SU-DHL-6 (cell line): ENCODE measurements at regions not wholly inside any gene's neighbourhood (a gene's known extent, or its start where the extent isn't known, plus 50 kb on each side); places are given as distances from the start of the nearest gene placed in this dataset.

ENCODE experiments used
- H2AFZ ChIP-seq: fragments of 200-600 bp; sonication (generic); 2 replicates; pipeline ENCODE4 v1.6.1; 2014; ENCODE audit warnings: low read depth, mild to moderate bottlenecking, moderate library complexity, mixed read lengths, antibody characterized with exemption, low read length; ENCODE audit not compliant: severe bottlenecking
- H3F3A ChIP-seq: fragments of 200-600 bp; shearing (Covaris generic); 2 replicates; pipeline ENCODE4 v1.6.0; 2016; ENCODE audit warnings: antibody characterized with exemption, mild to moderate bottlenecking; ENCODE audit not compliant: insufficient read depth
- H3K27ac ChIP-seq: fragments of 200-600 bp; sonication (generic); 2 replicates; pipeline ENCODE4 v1.5.1; 2016; ENCODE audit warnings: low read depth, mild to moderate bottlenecking, low read length, moderate library complexity, mixed read lengths
- H3K27me3 ChIP-seq: fragments of 200-600 bp; sonication (generic), shearing (Covaris generic); 2 replicates; pipeline ENCODE4 v1.6.0; 2014; ENCODE audit warnings: mild to moderate bottlenecking, low read length
- H3K36me3 ChIP-seq: fragments of 200-600 bp; sonication (generic); 2 replicates; pipeline ENCODE4 v1.6.1; 2014; ENCODE audit warnings: mild to moderate bottlenecking, low read length, mixed read lengths
- H3K4me2 ChIP-seq: fragments of 300-600, 200-600 bp; shearing (Covaris generic), sonication (generic); 2 replicates; pipeline ENCODE4 v1.6.0; 2014; ENCODE audit warnings: low read length, low read depth, mild to moderate bottlenecking; ENCODE audit not compliant: poor library complexity, severe bottlenecking
- H3K4me3 ChIP-seq: fragments of 200-600 bp; sonication (generic); 2 replicates; pipeline ENCODE4 v1.5.1; 2014; ENCODE audit warnings: antibody characterized with exemption, low read length, mild to moderate bottlenecking, mixed read lengths; ENCODE audit not compliant: insufficient read depth, poor library complexity, severe bottlenecking
- H3K79me2 ChIP-seq: fragments of 200-600 bp; sonication (generic); 2 replicates; pipeline ENCODE4 v1.6.1; 2014; ENCODE audit warnings: mild to moderate bottlenecking, low read length, moderate library complexity; ENCODE audit not compliant: insufficient read depth
- H3K9ac ChIP-seq: fragments of 200-600 bp; sonication (generic); 2 replicates; pipeline ENCODE4 v1.7.0; 2014; ENCODE audit warnings: mild to moderate bottlenecking, low read length
- H3K9me2 ChIP-seq: fragments of 200-600 bp; sonication (generic); replicated peaks from 2 replicates; pipeline ENCODE4 v1.6.1; 2014; ENCODE audit warnings: low read length; ENCODE audit not compliant: insufficient read depth
- H3K9me3 ChIP-seq: fragments of 200-600 bp; sonication (generic); 2 replicates; pipeline ENCODE4 v1.6.1; 2014; ENCODE audit warnings: low read length, mixed read lengths; ENCODE audit not compliant: insufficient read depth
- H4K20me1 ChIP-seq: fragments of 200-600 bp; sonication (generic); 2 replicates; pipeline ENCODE4 v1.6.1; 2014; ENCODE audit warnings: low read depth, mild to moderate bottlenecking, antibody characterized with exemption, low read length, moderate library complexity, mixed read lengths
- CTCF ChIP-seq: fragments of 200-600 bp; sonication (generic); IDR thresholded peaks from one replicate; pipeline ENCODE4 v1.5.1; 2017; ENCODE audit warnings: antibody characterized with exemption, mild to moderate bottlenecking, low read length, moderate library complexity; ENCODE audit not compliant: insufficient read depth, poor library complexity, severe bottlenecking
- EZH2phosphoT487 ChIP-seq: fragments of 200-600 bp; sonication (generic), shearing (Covaris generic); conservative IDR thresholded peaks from 2 replicates; pipeline ENCODE4 v1.6.1; 2018; ENCODE audit warnings: mild to moderate bottlenecking, antibody characterized with exemption, low read length, moderate library complexity, mixed read lengths

- TF ChIP-seq CTCF = no peak
- TF ChIP-seq EZH2phosphoT487 = no peak
- H3K36me3 ChIP-seq = no peaks in the 10 kb centered on the region
- no peaks in the 10 kb centered on the region for H3K79me2 ChIP-seq
Observed at GRCh38 chr16:35306915-35307314, 1847.5 kb downstream of the TP53TG3F start.

GRCh38 chr16:35308674-35309073 is 1849.3 kb downstream of the TP53TG3F start:
- TF ChIP-seq EZH2phosphoT487 (no peak), CTCF (no peak)
- H3K27ac ChIP-seq = no peak overlapping the region
- H2AFZ ChIP-seq = no peak overlapping the region
- no peak overlapping the region for H3K9ac ChIP-seq
- H3F3A ChIP-seq = no peaks in the 10 kb centered on the region
- no peaks in the 10 kb centered on the region for H3K27me3 ChIP-seq
- no peaks in the 10 kb centered on the region for H3K9me3 ChIP-seq
- no peak overlapping the region for H3K4me3 ChIP-seq
- no peaks in the 10 kb centered on the region for H3K9me2 ChIP-seq
- H4K20me1 ChIP-seq = no peaks in the 10 kb centered on the region
- no peaks in the 10 kb centered on the region for H3K36me3 ChIP-seq
- no peaks in the 10 kb centered on the region for H3K79me2 ChIP-seq
- no peak overlapping the region for H3K4me2 ChIP-seq

More at GRCh38 chr16:35306915-35307314, 1847.5 kb downstream of the TP53TG3F start:
- Histone ChIP-seq H4K20me1 (no peaks in the 10 kb centered on the region), H3K9ac (no peak overlapping the region), H2AFZ (no peak overlapping the region), H3F3A (no peaks in the 10 kb centered on the region), H3K4me3 (no peak overlapping the region), H3K27ac (no peak overlapping the region), H3K27me3 (no peaks in the 10 kb centered on the region), H3K9me3 (no peaks in the 10 kb centered on the region), H3K9me2 (no peaks in the 10 kb centered on the region), H3K4me2 (no peak overlapping the region)

GRCh38 chr16:35310999-35311398 is 1851.6 kb downstream of the TP53TG3F start:
- H3K27ac ChIP-seq = no peak overlapping the region
- H3K9me3 ChIP-seq = no peaks in the 10 kb centered on the region
- TF ChIP-seq EZH2phosphoT487 (no peak), CTCF (no peak)
- H3K4me2 ChIP-seq = no peak overlapping the region
- H3K36me3 ChIP-seq = no peaks in the 10 kb centered on the region
- H2AFZ ChIP-seq = no peak overlapping the region
- H3F3A ChIP-seq = no peaks in the 10 kb centered on the region
- no peak overlapping the region for H3K4me3 ChIP-seq
- no peaks in the 10 kb centered on the region for H3K79me2 ChIP-seq
- H3K9me2 ChIP-seq = no peaks in the 10 kb centered on the region
- no peaks in the 10 kb centered on the region for H3K27me3 ChIP-seq
- H4K20me1 ChIP-seq = no peaks in the 10 kb centered on the region
- H3K9ac ChIP-seq = no peak overlapping the region

GRCh38 chr16:35311475-35311874 is 1852.1 kb downstream of the TP53TG3F start:
- Histone ChIP-seq H3K9me3 (no peaks in the 10 kb centered on the region), H3K27me3 (no peaks in the 10 kb centered on the region), H3K4me3 (no peak overlapping the region), H4K20me1 (no peaks in the 10 kb centered on the region), H3F3A (no peaks in the 10 kb centered on the region), H2AFZ (no peak overlapping the region), H3K9me2 (no peaks in the 10 kb centered on the region), H3K79me2 (no peaks in the 10 kb centered on the region), H3K9ac (no peak overlapping the region), H3K27ac (no peak overlapping the region), H3K4me2 (no peak overlapping the region), H3K36me3 (no peaks in the 10 kb centered on the region)
- TF ChIP-seq CTCF = no peak
- no peak for TF ChIP-seq EZH2phosphoT487
